ENCODE measurements at regions not wholly inside any gene's neighbourhood (a gene's known extent, or its start where the extent isn't known, plus 50 kb on each side); places are given as distances from the start of the nearest gene placed in this dataset.

GRCh38 chr11:81422402-81422801 is 1311.3 kb downstream of the FAM181B start:
- TF ChIP-seq TAF1 (IDR thresholded peaks at IDR 0.05; ENCODE audit: borderline replicate concordance, low read depth, low read length) = no peak
- no peak for TF ChIP-seq POLR2A (IDR thresholded peaks at IDR 0.05; ENCODE audit: low read depth, low read length)
- TF ChIP-seq POLR2AphosphoS5 (IDR thresholded peaks at IDR 0.05; ENCODE audit: low read depth, low read length) = no peak
- FAIRE-seq (no peak), DNase-seq (ENCODE audit: insufficient read length) (no peak)

GRCh38 chr11:81421251-81421860 is 1312.3 kb downstream of the FAM181B start:
- FAIRE-seq = no peak
- no peak for TF ChIP-seq TAF1 (IDR thresholded peaks at IDR 0.05; ENCODE audit: borderline replicate concordance, low read depth, low read length)
- no peak for TF ChIP-seq POLR2AphosphoS5 (IDR thresholded peaks at IDR 0.05; ENCODE audit: low read depth, low read length)
- TF ChIP-seq POLR2A (IDR thresholded peaks at IDR 0.05; ENCODE audit: low read depth, low read length) = no peak

GRCh38 chr11:81420668-81421250 is 1312.9 kb downstream of the FAM181B start:
- DNase-seq (ENCODE audit: insufficient read length) (no peak), FAIRE-seq (no peak)
- TF ChIP-seq TAF1 (IDR thresholded peaks at IDR 0.05; ENCODE audit: borderline replicate concordance, low read depth, low read length) (no peak), POLR2A (IDR thresholded peaks at IDR 0.05; ENCODE audit: low read depth, low read length) (no peak), POLR2AphosphoS5 (IDR thresholded peaks at IDR 0.05; ENCODE audit: low read depth, low read length) (no peak)

More at GRCh38 chr11:81421251-81421860, 1312.3 kb downstream of the FAM181B start:
- no peak for DNase-seq (ENCODE audit: insufficient read length)

- DNase-seq (ENCODE audit: insufficient read length) (no peak), FAIRE-seq (no peak)
- TF ChIP-seq POLR2A (IDR thresholded peaks at IDR 0.05; ENCODE audit: low read depth, low read length) (no peak), POLR2AphosphoS5 (IDR thresholded peaks at IDR 0.05; ENCODE audit: low read depth, low read length) (no peak), TAF1 (IDR thresholded peaks at IDR 0.05; ENCODE audit: borderline replicate concordance, low read depth, low read length) (no peak)
Measured at GRCh38 chr11:81397316-81397715, 1336.3 kb downstream of the FAM181B start.

- FAIRE-seq (no peak), DNase-seq (ENCODE audit: insufficient read length) (no peak)
- no peak for TF ChIP-seq POLR2AphosphoS5 (IDR thresholded peaks at IDR 0.05; ENCODE audit: low read depth, low read length)
- no peak for TF ChIP-seq POLR2A (IDR thresholded peaks at IDR 0.05; ENCODE audit: low read depth, low read length)
- TF ChIP-seq TAF1 (IDR thresholded peaks at IDR 0.05; ENCODE audit: borderline replicate concordance, low read depth, low read length) = no peak
Measured at GRCh38 chr11:81394311-81394710, 1339.4 kb downstream of the FAM181B start.

GRCh38 chr11:81388326-81388725 is 1345.3 kb downstream of the FAM181B start:
- no peak for FAIRE-seq
- no peak for DNase-seq (ENCODE audit: insufficient read length)
- TF ChIP-seq POLR2A (IDR thresholded peaks at IDR 0.05; ENCODE audit: low read depth, low read length) (no peak), POLR2AphosphoS5 (IDR thresholded peaks at IDR 0.05; ENCODE audit: low read depth, low read length) (no peak), TAF1 (IDR thresholded peaks at IDR 0.05; ENCODE audit: borderline replicate concordance, low read depth, low read length) (no peak)

- TF ChIP-seq POLR2AphosphoS5 (IDR thresholded peaks at IDR 0.05; ENCODE audit: low read depth, low read length) (no peak), POLR2A (IDR thresholded peaks at IDR 0.05; ENCODE audit: low read depth, low read length) (no peak), TAF1 (IDR thresholded peaks at IDR 0.05; ENCODE audit: borderline replicate concordance, low read depth, low read length) (no peak)
- FAIRE-seq = no peak
- DNase-seq (ENCODE audit: insufficient read length) = no peak
Measured at GRCh38 chr11:81380395-81380794, 1353.3 kb downstream of the FAM181B start.

- TF ChIP-seq POLR2A (IDR thresholded peaks at IDR 0.05; ENCODE audit: low read depth, low read length) (no peak), TAF1 (IDR thresholded peaks at IDR 0.05; ENCODE audit: borderline replicate concordance, low read depth, low read length) (no peak), POLR2AphosphoS5 (IDR thresholded peaks at IDR 0.05; ENCODE audit: low read depth, low read length) (no peak)
- FAIRE-seq = no peak
- no peak for DNase-seq (ENCODE audit: insufficient read length)
Measured at GRCh38 chr11:81377418-81377817, 1356.2 kb downstream of the FAM181B start.

- TF ChIP-seq POLR2A (IDR thresholded peaks at IDR 0.05; ENCODE audit: low read depth, low read length) = no peak
- TF ChIP-seq TAF1 (IDR thresholded peaks at IDR 0.05; ENCODE audit: borderline replicate concordance, low read depth, low read length) = no peak
- TF ChIP-seq POLR2AphosphoS5 (IDR thresholded peaks at IDR 0.05; ENCODE audit: low read depth, low read length) = no peak
- FAIRE-seq = no peak
- no peak for DNase-seq (ENCODE audit: insufficient read length)
Measured at GRCh38 chr11:81373986-81374385, 1359.7 kb downstream of the FAM181B start.

DNA sequence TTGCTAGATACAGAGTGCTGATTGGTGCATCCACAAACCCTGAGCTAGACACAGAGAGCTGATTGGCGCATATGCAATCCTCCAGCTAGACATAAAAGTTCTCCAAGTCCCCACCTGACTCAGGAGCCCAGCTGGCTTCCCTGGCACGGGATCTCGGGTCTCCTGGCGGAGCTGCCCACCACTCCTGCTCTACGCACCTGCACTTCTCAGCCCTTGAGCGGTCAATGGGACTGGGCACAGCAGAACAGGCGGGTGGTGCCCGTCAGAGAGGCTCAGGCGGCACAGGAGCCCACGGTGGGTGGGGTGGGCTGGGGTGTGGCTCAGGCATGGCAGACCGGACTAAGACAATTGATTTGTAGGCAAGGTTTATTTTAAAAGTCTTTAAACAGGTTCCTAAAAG is 1365.5 kb downstream of the FAM181B start:
- DNase-seq (ENCODE audit: insufficient read length) = no peak
- no peak for FAIRE-seq
- TF ChIP-seq POLR2A (IDR thresholded peaks at IDR 0.05; ENCODE audit: low read depth, low read length) = no peak
- no peak for TF ChIP-seq TAF1 (IDR thresholded peaks at IDR 0.05; ENCODE audit: borderline replicate concordance, low read depth, low read length)
- no peak for TF ChIP-seq POLR2AphosphoS5 (IDR thresholded peaks at IDR 0.05; ENCODE audit: low read depth, low read length)

DNA sequence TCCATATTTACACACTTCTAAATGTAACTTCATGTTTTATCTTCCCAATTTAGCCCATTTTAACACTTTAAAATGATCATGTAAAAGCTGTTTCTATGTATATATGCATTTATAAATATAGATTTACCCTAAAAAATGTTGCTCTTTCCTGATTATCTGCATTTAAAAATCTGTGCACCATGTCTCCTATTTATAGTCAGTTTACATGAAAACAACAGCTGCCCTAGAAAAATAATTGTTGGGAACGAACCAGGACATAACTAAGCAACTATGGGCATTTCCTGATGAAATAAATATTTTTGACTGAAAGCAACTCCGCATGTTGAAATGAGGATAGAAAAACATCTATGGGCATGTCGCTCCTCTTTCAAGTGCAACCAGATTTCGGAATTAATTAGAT is 1368.2 kb downstream of the FAM181B start:
- TF ChIP-seq POLR2A (IDR thresholded peaks at IDR 0.05; ENCODE audit: low read depth, low read length) (no peak), TAF1 (IDR thresholded peaks at IDR 0.05; ENCODE audit: borderline replicate concordance, low read depth, low read length) (no peak), POLR2AphosphoS5 (IDR thresholded peaks at IDR 0.05; ENCODE audit: low read depth, low read length) (no peak)
- FAIRE-seq (no peak), DNase-seq (ENCODE audit: insufficient read length) (no peak)

DNA sequence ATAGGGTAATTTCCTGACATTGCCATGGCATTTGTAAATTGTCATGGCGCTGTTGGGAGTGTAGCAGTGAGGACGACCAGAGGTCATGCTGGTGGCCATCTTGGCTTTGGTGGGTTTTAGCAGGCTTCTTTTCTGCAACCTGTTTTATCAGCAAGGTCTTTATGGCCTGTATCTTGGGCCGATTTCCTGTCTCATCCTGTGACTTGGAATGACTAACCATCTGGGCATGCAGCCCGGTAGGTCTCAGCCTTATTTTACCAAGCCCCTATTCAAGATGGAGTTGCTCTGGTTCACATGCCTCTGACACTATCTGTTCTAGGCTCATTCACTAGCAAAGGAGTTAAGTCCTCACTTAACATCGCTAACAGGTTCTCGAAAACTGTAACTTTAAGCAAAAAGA is 1374.2 kb downstream of the FAM181B start:
- no peak for TF ChIP-seq POLR2A (IDR thresholded peaks at IDR 0.05; ENCODE audit: low read depth, low read length)
- no peak for TF ChIP-seq TAF1 (IDR thresholded peaks at IDR 0.05; ENCODE audit: borderline replicate concordance, low read depth, low read length)
- TF ChIP-seq POLR2AphosphoS5 (IDR thresholded peaks at IDR 0.05; ENCODE audit: low read depth, low read length) = no peak
- no peak for DNase-seq (ENCODE audit: insufficient read length)
- FAIRE-seq = no peak

All from GM12892 (cell line).